Eye (tissue), 1 donor: ENCODE measurements at regions not wholly inside any gene's neighbourhood (a gene's known extent, or its start where the extent isn't known, plus 50 kb on each side); places are given as distances from the start of the nearest gene placed in this dataset.

Source experiments
- DNase-seq: peaks from one replicate; pipeline ENCODE4 v3.0.0-alpha.2; 2015

- DNase-seq = no peak
Observed at GRCh38 chr3:155029941-155030340, 50.2 kb upstream of the MME start.

DNA sequence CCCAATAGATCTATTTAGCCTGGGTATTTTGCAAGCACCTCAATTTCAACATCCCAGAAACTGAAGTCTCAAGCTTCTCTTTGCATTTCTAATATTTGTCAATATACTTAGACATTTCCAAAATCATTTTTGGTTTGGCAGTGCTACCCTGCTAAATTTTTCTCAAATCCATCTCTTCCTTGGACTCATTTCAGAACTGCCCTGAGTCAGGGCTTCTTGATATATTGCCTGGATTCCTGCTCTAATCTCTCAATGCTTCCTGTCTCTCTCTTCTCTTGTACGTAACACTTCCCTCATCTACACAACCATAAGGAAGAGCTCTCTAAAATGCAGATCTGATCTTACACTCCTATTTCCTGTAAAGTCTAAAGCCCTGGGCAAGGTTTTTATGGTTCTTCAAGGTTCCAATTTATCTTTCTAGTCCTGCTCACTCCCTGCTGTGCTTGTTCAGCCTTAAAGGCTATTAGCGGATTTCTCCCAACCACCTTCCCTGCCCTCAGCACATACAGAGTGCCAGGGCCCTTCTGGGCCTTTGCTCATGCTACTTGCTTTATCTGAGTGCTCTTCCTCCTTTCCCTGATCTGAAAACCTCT is 53.0 kb upstream of the MME start:
- DNase-seq = peak; percentile 48

DNA sequence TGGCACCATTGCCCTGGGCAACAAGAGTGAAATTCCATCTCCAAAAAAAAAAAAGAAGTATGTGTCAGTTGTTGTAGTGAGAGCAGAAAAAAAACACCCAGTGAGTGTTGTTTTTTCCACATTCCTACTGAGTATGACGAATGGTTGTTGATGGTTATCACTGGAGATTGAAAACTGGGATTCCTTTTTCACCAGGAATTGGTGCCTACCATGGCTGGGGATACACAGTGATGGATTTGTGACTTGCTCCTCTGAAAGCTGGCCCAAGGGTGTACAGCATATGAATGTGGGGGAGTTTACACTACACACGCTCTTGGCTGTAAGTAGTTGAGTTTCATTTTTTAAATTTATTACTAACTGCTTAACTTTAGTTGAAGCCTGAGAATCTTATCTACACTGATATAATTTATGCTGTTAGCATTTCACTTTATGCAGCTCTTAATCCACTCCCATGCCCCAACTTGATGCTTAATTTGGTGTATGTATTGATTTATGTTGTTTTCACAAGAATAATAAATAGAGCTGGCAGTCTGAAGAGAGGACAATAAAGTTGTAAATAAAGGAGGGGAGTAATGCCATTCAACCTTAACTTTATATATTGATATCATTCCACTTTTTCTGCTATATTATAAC is 56.0 kb upstream of the MME start:
- no peak for DNase-seq

- no peak for DNase-seq
Observed at GRCh38 chr3:155022896-155023295, 57.2 kb upstream of the MME start.

DNA sequence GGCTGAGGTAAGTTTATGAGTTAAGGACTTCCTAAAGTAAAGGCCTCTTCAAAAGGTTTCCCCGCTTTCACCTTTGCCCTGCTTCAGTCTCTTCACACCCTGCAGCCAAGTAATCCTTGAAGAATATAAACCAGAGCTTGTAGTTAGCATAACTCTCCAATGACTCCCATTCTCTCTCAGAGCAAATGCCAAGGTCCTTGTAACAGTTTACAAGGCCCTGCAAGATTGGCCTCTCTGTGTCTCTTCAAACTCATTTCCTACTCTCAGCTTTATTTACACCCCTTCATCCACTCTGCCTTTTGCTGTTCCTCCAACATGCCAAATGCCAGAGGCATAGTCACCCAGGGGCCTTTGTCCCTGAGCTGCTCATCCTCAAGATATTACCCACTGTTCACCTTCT is 60.5 kb upstream of the MME start:
- DNase-seq = no peak

GRCh38 chr3:155018621-155019330 is 61.3 kb upstream of the MME start:
- no peak for DNase-seq

DNA sequence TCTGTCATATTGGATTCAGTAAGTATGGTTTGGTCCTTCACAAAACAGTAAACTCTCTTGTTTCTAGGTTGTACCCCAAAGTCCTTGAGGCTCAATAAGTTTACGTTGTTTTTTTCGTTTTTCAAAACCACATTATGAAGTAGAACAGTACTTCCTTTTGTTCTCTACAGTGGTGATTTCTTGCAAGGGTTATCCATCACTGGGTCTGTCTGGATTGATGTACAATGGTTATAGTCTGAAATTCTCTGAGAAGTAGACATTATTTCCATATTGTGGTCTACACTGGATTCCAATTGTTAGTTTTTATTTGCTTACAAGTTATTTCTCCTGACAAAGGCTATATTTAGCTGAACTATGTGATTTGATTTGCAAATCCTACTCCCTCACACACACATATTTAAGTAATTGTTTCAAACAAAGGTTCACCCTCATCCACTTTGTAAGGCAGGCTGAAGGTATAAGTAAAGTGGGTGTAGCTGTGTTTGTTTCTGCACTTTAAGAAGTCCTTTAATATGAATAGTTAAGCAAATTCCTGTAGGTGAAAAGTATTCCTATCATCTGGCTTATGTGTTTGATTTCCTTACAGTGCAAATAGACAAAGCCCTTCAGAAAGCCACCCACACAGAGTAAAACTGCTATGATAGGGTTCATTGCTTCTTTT is 64.2 kb upstream of the MME start:
- no peak for DNase-seq

GRCh38 chr3:155014953-155015352 is 65.2 kb upstream of the MME start:
- DNase-seq = no peak

- no peak for DNase-seq
Observed at GRCh38 chr3:155013427-155013826, 66.7 kb upstream of the MME start.

GRCh38 chr3:155012584-155012983 is 67.5 kb upstream of the MME start:
- DNase-seq = no peak

GRCh38 chr3:155010416-155010815 is 69.7 kb upstream of the MME start:
- no peak for DNase-seq

DNA sequence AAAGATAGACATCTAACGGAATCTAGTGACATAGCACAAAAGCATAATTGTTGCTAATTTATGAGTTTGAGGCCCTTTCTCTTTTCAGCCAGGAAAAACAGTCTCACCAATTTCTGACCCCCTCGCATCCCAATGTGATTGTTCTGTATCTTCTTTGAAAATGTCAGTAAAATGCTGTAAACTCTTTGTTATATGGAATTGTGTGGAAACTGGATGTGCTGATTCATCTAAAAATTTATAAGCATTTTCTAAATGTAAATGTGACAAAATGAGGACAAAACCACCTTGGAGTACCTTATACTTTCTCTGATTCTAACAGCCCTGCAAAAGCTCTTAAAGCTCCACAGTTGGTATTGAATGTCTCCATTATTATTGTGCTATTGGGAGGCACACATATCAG is 70.9 kb upstream of the MME start:
- no peak for DNase-seq

DNA sequence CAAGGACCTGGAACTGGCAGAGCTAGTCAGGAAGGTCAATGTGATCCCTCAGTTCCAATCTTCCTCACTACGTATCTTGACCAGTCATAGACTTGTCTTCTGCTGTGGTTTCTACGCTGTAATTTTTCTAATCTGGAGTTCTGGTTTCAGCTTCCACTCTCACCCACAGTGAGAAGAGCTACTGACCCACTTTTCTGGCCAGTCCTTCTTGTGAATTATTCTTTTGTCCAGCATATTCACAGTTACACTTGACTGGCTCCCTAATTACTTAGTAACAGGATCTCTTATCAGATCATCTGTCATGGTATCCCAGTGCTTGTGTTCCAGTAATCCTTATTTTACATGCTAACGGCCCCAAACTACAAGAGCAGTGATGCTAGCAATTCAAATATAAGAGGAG is 72.4 kb upstream of the MME start:
- DNase-seq = peak; percentile 16

DNA sequence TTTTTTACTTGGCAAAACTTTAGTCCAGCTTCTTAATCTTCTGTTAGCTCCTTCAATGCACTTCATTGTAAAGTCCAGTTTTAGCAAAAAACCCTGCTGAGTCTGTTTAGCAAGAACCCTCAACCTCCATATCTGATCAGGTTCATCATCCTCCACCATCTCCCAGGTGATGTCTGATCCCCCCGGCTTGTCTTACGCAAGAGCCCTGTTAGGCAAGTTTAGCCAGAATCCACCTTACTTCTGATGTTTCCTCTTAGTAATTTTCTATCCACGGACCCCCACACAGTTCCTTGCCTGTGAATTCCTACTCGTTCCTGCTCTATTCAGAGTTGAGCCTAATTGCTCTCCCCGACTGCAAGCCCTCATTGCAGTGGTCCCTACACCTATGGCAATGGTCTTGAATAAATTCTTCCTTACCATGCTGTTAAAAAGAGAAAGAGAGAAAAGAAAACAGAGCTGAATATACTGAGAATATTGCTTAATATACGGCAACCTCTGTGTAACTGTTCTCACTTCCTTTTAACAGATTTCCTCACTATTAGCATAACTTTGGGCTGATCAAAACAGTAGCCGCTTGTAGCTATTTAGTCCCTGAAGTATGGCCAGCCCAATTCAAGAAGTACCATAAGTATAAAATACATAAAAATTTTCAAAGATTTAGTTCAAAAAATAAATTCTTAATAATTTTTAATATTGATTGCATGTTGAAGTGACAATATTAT is 78.7 kb upstream of the MME start:
- no peak for DNase-seq

DNA sequence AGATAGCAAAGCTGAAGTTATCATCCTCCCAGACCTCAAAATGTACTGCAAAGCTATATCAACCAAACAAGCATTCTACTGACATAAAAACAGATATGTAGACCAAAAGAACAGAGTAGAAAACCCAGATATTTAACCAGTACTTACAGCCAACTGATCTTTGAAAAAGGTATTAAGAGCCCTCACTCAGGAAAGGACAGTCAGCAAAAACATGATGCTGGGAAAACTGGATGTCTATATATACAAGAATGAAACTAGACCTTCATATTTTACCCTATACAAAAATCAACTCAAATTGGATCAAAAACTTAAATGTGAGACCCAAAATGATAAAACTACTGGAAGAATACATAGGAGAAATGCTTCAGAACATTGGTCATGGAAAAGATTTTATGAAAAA is 87.5 kb upstream of the MME start:
- no peak for DNase-seq

GRCh38 chr3:154990543-154990942 is 89.6 kb upstream of the MME start:
- no peak for DNase-seq

- DNase-seq = no peak
Observed at GRCh38 chr3:154987846-154988245, 92.3 kb upstream of the MME start.

DNA sequence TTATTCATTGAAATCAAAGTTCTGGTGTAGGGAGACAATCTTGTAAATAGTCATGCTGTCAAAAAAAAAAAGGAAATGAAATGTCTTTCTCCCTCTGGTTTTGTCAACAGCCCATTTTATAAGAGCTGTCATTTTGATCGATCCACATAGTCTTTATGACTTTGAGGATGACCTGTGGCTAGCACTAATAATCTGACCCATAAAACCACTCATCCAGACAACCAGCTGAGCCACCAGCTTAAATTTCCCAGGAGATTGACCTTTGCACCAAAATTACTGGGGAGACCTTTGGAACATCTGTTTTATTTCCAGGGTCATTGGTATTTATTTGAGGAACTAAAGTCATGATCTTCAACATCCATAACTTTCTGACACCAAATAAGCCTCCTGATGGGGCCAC is 98.5 kb upstream of the MME start:
- DNase-seq = peak; percentile 55

GRCh38 chr3:154981201-154981600 is 98.9 kb upstream of the MME start:
- DNase-seq = no peak

GRCh38 chr3:154979331-154979730 is 100.8 kb upstream of the MME start:
- DNase-seq = no peak

DNA sequence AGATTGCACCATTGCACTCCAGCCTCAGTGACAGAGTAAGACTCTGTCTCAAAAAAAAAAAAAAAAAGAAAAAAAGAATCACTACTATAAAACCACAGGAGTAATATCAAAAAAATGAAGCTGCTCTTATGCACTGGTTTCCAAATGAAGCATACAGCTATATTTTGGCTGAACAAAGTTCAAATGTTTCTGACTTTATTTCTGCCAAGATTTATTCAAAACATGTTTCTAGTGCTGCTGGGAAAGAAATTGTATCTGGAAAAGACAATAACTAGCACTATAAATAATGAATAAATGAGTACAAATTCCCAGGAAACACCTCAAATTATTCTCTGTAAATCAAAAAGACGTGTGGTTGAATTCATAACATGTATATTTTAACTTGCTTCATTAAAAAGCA is 102.5 kb upstream of the MME start:
- peak; percentile 22 for DNase-seq

DNA sequence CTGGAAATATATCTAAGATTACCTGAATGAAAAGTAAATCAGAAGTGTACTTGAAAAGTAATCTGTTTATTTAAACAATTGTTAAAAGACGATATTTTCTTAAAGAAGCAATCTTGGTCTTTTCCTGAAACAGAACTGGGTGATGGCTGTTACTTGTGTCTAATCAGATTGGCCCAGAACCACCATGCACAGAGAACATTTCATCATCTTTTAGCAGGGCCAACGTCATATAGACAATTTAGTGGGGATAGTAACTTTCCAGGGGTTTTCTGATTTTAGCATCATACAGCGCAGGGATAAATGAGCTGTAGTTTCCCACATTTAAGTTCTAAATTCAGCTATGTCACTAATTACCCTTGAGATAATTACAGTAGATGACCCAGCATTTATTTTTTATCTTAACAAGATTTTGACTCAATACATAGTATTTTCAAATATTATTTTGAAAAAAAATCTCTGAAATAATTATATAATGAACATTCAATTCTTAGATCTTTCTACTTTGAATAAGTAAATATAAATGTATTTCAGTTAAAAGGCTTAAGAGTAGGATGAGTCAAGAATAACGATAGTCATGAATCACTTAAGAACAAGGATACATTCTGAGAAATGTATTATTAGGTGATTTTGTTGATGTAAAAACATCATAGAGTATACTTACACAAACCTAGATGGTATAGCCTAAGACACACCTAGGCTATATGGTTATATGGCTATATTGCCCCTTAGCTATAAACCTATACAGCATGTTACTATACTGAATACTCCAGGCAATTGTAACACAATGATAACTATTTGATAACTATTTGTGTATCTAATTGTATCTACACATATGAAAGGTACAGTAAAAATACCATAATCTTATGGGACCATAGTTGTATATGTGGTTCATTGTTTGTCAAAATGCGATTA is 103.8 kb upstream of the MME start:
- DNase-seq = no peak
